Muscle of leg (tissue), 3 donors: ENCODE measurements at regions not wholly inside any gene's neighbourhood (a gene's known extent, or its start where the extent isn't known, plus 50 kb on each side); places are given as distances from the start of the nearest gene placed in this dataset.

Experiments used
- DNase-seq: peaks from one replicate; pipeline ENCODE4 v3.0.0; 2013
- H3K27ac ChIP-seq: one replicate; pipeline ENCODE4 v1.5.1; 2013; ENCODE audit warnings: mild to moderate bottlenecking, low read length, control low read depth
- H3K27me3 ChIP-seq: one replicate; pipeline ENCODE4 v1.6.1; 2013; ENCODE audit warnings: low read length; ENCODE audit not compliant: control insufficient read depth, insufficient read depth
- H3K36me3 ChIP-seq: one replicate; pipeline ENCODE4 v1.6.1; 2013; ENCODE audit warnings: low read length; ENCODE audit not compliant: control insufficient read depth, insufficient read depth
- H3K4me1 ChIP-seq: one replicate; pipeline ENCODE4 v1.6.1; 2013; ENCODE audit warnings: low read length; ENCODE audit not compliant: control insufficient read depth, insufficient read depth
- H3K4me3 ChIP-seq: one replicate; pipeline ENCODE4 v1.5.1; 2013; ENCODE audit warnings: low read length, control low read depth
- H3K9me3 ChIP-seq: replicated peaks from 2 replicates; pipeline ENCODE4 v1.6.1; 2013; ENCODE audit warnings: low read depth, low read length; ENCODE audit not compliant: control insufficient read depth
- whole genome bisulfite sequencing: methylation state at CpG from one replicate; pipeline ENCODE4 v1.1.5; 2013; ENCODE audit warnings: missing lambda C conversion rate; ENCODE audit not compliant: insufficient coverage; 5-methylcytosine and 5-hydroxymethylcytosine counted together

DNA sequence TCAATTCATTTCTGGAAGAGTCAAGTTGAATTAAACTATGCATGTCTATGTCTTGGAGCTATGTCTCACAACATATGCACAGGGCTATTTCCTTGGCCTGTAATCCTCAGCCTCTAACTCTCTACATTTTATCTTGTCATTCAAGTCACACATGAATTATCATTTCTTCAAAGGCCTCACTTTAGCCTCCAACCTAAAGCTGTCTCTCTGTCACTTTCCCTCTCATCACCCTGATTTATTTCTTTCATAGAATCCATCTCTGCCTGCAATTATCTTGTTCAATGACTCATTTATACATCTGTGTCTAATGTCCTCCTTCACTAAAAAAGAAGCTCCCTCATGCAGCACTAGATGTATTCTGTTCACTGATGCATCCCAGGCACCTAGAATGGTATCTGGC, 614.2 kb upstream of the REG3G start:
- no peaks in the 10 kb centered on the region for H3K36me3 ChIP-seq
- H3K4me1 ChIP-seq, result no peaks in the 10 kb centered on the region
- no peak overlapping the region for H3K27ac ChIP-seq
- DNase-seq, result no peak
- H3K9me3 ChIP-seq, result no peaks in the 10 kb centered on the region
- no peak overlapping the region for H3K4me3 ChIP-seq
- H3K27me3 ChIP-seq, result no peaks in the 10 kb centered on the region

- Histone ChIP-seq H3K27me3 (no peaks in the 10 kb centered on the region), H3K4me1 (no peaks in the 10 kb centered on the region), H3K36me3 (no peaks in the 10 kb centered on the region), H3K27ac (no peak overlapping the region), H3K4me3 (no peak overlapping the region), H3K9me3 (no peaks in the 10 kb centered on the region)
- no peak for DNase-seq
- WGBS, result no CpG with 5 or more reads among the region's 2 CpGs
Observed at GRCh38 chr2:78416625-78417300, 608.7 kb upstream of the REG3G start.

- H3K36me3 ChIP-seq, result no peaks in the 10 kb centered on the region
- WGBS, result no CpG with 5 or more reads among the region's 2 CpGs
- no peak overlapping the region for H3K27ac ChIP-seq
- H3K27me3 ChIP-seq, result no peaks in the 10 kb centered on the region
- H3K4me3 ChIP-seq, result no peak overlapping the region
- H3K9me3 ChIP-seq, result no peaks in the 10 kb centered on the region
- DNase-seq, result peak; percentile 9
- H3K4me1 ChIP-seq, result no peaks in the 10 kb centered on the region
Observed at GRCh38 chr2:78417355-78417754, 608.1 kb upstream of the REG3G start.

DNA sequence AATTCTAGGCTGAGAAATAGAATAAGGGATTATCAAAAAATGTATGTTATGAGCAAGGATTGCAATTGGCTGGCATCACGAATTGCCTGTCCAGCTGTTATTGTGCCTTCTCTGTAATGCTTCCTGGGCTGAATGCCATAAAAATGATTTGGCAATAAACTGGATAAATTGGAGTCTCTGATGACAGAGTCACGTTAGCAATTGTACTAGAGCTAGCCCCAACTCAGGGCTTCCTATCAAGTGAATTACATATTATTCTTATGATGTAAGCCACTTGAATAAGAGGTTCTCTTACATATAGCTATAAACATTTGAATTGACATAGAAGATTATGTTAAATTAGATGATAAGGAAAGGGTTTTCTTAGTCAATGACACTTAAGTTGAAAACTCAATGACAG, 607.5 kb upstream of the REG3G start:
- no peaks in the 10 kb centered on the region for H3K9me3 ChIP-seq
- H3K27ac ChIP-seq, result no peak overlapping the region
- H3K4me1 ChIP-seq, result no peaks in the 10 kb centered on the region
- no peaks in the 10 kb centered on the region for H3K27me3 ChIP-seq
- no CpG with 5 or more reads among the region's 2 CpGs for WGBS
- H3K4me3 ChIP-seq, result no peak overlapping the region
- H3K36me3 ChIP-seq, result no peaks in the 10 kb centered on the region
- DNase-seq, result peak; percentile 76

- Histone ChIP-seq H3K27ac (no peak overlapping the region), H3K4me3 (no peak overlapping the region), H3K36me3 (no peaks in the 10 kb centered on the region), H3K9me3 (no peaks in the 10 kb centered on the region), H3K27me3 (no peaks in the 10 kb centered on the region), H3K4me1 (no peaks in the 10 kb centered on the region)
- whole genome bisulfite sequencing, result no CpG with 5 or more reads among the region's 1 CpG
- DNase-seq, result no peak
Observed at GRCh38 chr2:78420132-78420531, 605.4 kb upstream of the REG3G start.

DNA sequence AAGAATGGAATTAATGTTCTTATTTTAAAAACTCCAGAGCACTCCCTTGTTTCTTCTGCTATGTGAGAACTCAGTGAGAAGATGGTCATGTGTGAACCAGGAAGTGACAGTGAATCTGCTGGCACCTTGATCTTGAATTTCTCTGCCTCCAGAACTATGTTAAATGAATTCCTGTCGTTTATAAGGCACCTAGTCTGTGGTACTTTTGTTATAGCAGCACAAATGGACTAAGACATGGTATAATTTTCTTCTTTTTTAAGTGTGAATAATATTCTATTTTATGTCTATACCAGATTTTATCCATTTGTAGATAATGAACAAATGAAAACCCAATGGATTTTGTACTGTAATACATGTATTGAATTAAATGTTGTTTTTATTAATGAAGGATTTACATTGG, 601.9 kb upstream of the REG3G start:
- WGBS, result no CpG with 5 or more reads among the region's 1 CpG
- no peaks in the 10 kb centered on the region for H3K9me3 ChIP-seq
- H3K27ac ChIP-seq, result no peak overlapping the region

DNA sequence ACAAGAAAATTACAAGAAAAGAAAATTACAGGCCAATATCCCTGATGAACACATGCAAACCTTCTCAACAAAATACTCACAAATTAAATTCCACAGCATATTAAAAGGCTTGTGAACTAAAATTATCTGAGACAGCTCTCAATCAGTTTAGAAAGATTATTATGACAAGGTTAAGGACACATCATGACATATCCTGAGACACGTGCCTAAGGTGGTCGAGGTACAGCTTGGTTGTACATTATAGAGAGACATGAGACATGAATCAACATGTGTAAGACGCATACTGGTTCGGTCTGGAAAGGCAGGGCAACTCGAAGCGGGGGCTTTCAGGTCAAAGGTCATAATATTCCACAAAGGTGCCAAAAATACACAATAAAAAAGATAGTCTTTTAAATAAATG, 598.3 kb upstream of the REG3G start:
- Histone ChIP-seq H3K9me3 (no peaks in the 10 kb centered on the region), H3K36me3 (no peaks in the 10 kb centered on the region), H3K4me3 (no peak overlapping the region), H3K4me1 (no peaks in the 10 kb centered on the region), H3K27me3 (no peaks in the 10 kb centered on the region), H3K27ac (no peak overlapping the region)
- WGBS, result no CpG with 5 or more reads among the region's 6 CpGs
- no peak for DNase-seq

More for the DNA sequence above, 601.9 kb upstream of the REG3G start:
- no peaks in the 10 kb centered on the region for H3K27me3 ChIP-seq
- no peaks in the 10 kb centered on the region for H3K36me3 ChIP-seq
- H3K4me1 ChIP-seq, result no peaks in the 10 kb centered on the region
- no peak for DNase-seq
- H3K4me3 ChIP-seq, result no peak overlapping the region

DNA sequence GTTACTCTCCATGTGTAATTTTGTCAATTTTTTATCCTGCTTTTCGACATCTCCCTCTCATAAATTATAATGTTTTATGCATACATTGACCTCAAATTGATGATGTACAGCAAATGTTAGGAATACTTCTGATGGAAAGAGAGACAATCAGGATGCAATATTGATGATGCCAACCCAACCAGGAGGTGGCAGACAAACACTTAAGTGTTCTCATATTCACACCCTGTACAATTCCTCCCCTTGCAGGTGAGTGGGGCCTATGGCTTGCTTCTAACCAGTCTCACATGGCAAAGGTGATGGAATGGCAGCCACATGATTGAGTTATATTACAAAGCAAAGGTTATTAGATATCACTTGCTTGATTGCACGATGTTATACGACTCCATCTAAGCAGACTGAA, 594.3 kb upstream of the REG3G start:
- Histone ChIP-seq H3K36me3 (no peaks in the 10 kb centered on the region), H3K4me3 (no peak overlapping the region), H3K4me1 (no peaks in the 10 kb centered on the region), H3K9me3 (no peaks in the 10 kb centered on the region), H3K27ac (no peak overlapping the region), H3K27me3 (no peaks in the 10 kb centered on the region)
- 71% methylated on average over 2 of the region's 3 CpGs for WGBS
- no peak for DNase-seq

DNA sequence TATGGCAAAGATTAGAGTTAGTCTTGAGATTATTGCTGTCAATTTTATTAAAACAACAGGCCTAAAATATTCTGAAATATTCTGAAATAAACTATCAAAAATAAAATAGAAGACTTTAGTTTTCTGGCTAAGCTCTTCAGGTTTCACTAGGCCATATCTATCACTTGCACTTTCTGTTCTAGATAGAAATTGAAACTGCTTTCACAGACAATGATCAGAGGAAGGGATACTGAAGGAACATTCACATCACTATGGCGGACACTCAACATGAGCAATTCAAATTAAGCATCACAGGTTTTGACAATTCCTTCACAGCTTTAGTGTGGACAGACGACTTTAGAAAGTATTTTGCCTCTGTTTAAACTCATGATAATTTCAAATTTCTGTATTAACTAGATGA, 586.4 kb upstream of the REG3G start:
- Histone ChIP-seq H3K27ac (no peak overlapping the region), H3K27me3 (no peaks in the 10 kb centered on the region), H3K9me3 (no peaks in the 10 kb centered on the region), H3K4me1 (no peaks in the 10 kb centered on the region), H3K4me3 (no peak overlapping the region), H3K36me3 (no peaks in the 10 kb centered on the region)
- WGBS, result no CpG with 5 or more reads among the region's 2 CpGs
- no peak for DNase-seq

DNA sequence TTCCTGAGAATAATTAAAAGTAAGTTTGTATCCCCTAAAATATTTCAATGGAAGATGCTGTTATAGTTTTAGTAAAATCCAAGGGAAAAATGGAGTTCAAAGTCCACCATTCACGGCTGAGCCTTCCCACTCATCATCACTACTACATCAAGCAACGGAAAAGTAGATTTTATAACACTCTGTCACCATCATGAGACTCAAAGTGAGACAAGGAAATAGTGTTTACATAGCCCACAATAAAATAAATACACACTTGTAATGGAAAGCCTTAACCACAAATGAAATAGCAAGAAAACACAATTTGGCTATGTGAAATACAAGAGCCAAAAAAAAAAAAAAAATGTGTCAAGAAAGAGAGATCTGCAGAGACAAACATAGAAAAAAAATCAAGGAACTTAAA, 569.9 kb upstream of the REG3G start:
- Histone ChIP-seq H3K27ac (no peak overlapping the region), H3K4me3 (no peak overlapping the region), H3K27me3 (no peaks in the 10 kb centered on the region), H3K4me1 (no peaks in the 10 kb centered on the region), H3K9me3 (no peaks in the 10 kb centered on the region), H3K36me3 (no peaks in the 10 kb centered on the region)
- DNase-seq, result no peak
- no CpG with 5 or more reads among the region's 2 CpGs for WGBS

DNA sequence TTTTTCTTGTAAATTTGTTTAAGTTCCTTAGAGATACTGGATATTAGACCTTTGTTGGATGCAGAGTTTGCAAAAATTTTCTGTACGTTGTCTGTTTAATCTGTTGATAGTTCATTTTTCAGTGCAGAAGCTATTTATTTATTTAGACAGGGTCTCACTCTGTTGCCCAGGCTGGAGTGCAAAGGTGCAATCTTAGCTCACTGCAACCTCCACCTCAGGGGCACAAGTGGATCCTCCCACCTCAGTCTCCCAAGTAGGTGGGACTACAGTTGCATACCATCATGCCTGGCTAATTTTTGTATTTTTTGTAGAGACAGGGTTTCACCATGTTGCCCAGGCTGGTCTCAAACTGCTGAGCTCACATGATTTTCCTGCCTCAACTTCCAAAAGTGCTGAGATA, 568.2 kb upstream of the REG3G start:
- Histone ChIP-seq H3K27ac (no peak overlapping the region), H3K4me1 (no peaks in the 10 kb centered on the region), H3K4me3 (no peak overlapping the region), H3K36me3 (no peaks in the 10 kb centered on the region), H3K9me3 (no peaks in the 10 kb centered on the region), H3K27me3 (no peaks in the 10 kb centered on the region)
- no CpG with 5 or more reads among the region's 1 CpG for WGBS
- DNase-seq, result no peak
